Smooth muscle cell (in vitro differentiated cells): ENCODE measurements at regions not wholly inside any gene's neighbourhood (a gene's known extent, or its start where the extent isn't known, plus 50 kb on each side); places are given as distances from the start of the nearest gene placed in this dataset.

Source experiments
- DNase-seq: peaks from one replicate; lab custom pipeline; 2025; ENCODE audit not compliant: unreplicated experiment; lab: John Stamatoyannopoulos, UW
- H2AFZ ChIP-seq: fragments of 200-600 bp; sonication (generic); 2 replicates; pipeline ENCODE4 v1.6.0; 2016; ENCODE audit warnings: antibody characterized with exemption, low read depth, mild to moderate bottlenecking
- H3F3A ChIP-seq: fragments of 200-600 bp; sonication (generic); 2 replicates; pipeline ENCODE4 v1.6.0; 2017; ENCODE audit warnings: antibody characterized with exemption, low read depth
- H3K27ac ChIP-seq: fragments of 200-600 bp; sonication (generic); 2 replicates; pipeline ENCODE4 v1.5.1; 2016; ENCODE audit warnings: low read depth, mild to moderate bottlenecking
- H3K27me3 ChIP-seq: fragments of 200-600 bp; sonication (generic); 2 replicates; pipeline ENCODE4 v1.6.1; 2016; ENCODE audit warnings: low read depth, mild to moderate bottlenecking
- H3K36me3 ChIP-seq: fragments of 200-600 bp; sonication (generic); 2 replicates; pipeline ENCODE4 v1.5.1; 2016; ENCODE audit warnings: low read depth
- H3K4me1 ChIP-seq: fragments of 200-600 bp; sonication (generic); 2 replicates; pipeline ENCODE4 v1.5.1; 2016; ENCODE audit warnings: low read depth
- H3K4me2 ChIP-seq: fragments of 200-600 bp; sonication (generic); 2 replicates; pipeline ENCODE4 v1.6.0; 2016; ENCODE audit warnings: mild to moderate bottlenecking
- H3K4me3 ChIP-seq: fragments of 200-600 bp; sonication (generic); 2 replicates; pipeline ENCODE4 v1.5.1; 2016; ENCODE audit warnings: mild to moderate bottlenecking
- H3K79me2 ChIP-seq: fragments of 200-600 bp; sonication (generic); 2 replicates; pipeline ENCODE4 v1.6.0; 2016; ENCODE audit warnings: low read depth, mild to moderate bottlenecking
- H3K9ac ChIP-seq: fragments of 200-600 bp; sonication (generic); 2 replicates; pipeline ENCODE4 v1.6.0; 2016; ENCODE audit warnings: low read depth
- H3K9me3 ChIP-seq: fragments of 200-600 bp; sonication (generic); replicated peaks from 2 replicates; pipeline ENCODE4 v1.5.1; 2016; ENCODE audit warnings: low read depth
- H4K20me1 ChIP-seq: fragments of 200-600 bp; sonication (generic); 2 replicates; pipeline ENCODE4 v1.6.0; 2016; ENCODE audit warnings: low read depth
- WGBS: methylation state at CpG from one replicate; pipeline ENCODE4 v1.1.7; 2016; ENCODE audit warnings: low lambda C conversion rate; 5-methylcytosine and 5-hydroxymethylcytosine counted together
- TF ChIP-seq, protein P1 (sequence below): fragments of 200-600 bp; sonication (generic); IDR thresholded peaks from 2 replicates; pipeline ENCODE4 v1.5.1; 2017; ENCODE audit warnings: borderline replicate concordance, mild to moderate bottlenecking, antibody characterized with exemption; ENCODE audit not compliant: insufficient read depth, poor library complexity, severe bottlenecking

DNA sequence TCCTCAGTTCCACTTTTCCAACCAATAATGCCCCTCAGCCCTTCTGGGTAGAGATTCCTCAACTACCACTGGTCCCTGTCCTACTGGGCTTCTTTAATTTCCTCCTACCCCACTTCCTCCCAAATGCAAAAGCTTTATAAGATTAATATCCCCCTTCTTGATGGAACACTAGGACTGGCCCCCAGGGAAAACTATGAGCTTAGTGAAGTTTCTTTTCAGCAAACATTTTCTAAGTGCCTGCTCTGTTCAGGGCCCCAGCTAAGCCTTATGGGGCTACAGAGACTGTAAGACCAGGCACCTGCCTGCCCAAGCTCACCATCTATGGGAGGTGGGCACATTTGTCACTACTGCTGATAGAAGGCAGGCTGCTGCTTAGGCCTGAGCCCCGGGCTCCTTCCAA, 79.4 kb downstream of the RPLP1 start:
- no peak overlapping the region for H3K9ac ChIP-seq
- H3K9me3 ChIP-seq = no peaks in the 10 kb centered on the region
- H3F3A ChIP-seq = peaks cover 5% of the 10 kb centered on the region
- H3K4me1 ChIP-seq = peaks cover 36% of the 10 kb centered on the region
- peak overlapping the region; percentile 63 for H3K4me2 ChIP-seq
- no peaks in the 10 kb centered on the region for H3K79me2 ChIP-seq
- H2AFZ ChIP-seq = no peak overlapping the region
- no peaks in the 10 kb centered on the region for H3K27me3 ChIP-seq
- no peaks in the 10 kb centered on the region for H3K36me3 ChIP-seq
- TF ChIP-seq, protein P1, sequence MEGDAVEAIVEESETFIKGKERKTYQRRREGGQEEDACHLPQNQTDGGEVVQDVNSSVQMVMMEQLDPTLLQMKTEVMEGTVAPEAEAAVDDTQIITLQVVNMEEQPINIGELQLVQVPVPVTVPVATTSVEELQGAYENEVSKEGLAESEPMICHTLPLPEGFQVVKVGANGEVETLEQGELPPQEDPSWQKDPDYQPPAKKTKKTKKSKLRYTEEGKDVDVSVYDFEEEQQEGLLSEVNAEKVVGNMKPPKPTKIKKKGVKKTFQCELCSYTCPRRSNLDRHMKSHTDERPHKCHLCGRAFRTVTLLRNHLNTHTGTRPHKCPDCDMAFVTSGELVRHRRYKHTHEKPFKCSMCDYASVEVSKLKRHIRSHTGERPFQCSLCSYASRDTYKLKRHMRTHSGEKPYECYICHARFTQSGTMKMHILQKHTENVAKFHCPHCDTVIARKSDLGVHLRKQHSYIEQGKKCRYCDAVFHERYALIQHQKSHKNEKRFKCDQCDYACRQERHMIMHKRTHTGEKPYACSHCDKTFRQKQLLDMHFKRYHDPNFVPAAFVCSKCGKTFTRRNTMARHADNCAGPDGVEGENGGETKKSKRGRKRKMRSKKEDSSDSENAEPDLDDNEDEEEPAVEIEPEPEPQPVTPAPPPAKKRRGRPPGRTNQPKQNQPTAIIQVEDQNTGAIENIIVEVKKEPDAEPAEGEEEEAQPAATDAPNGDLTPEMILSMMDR = no peak
- H4K20me1 ChIP-seq = no peaks in the 10 kb centered on the region
- WGBS = 30% methylated on average over 1 of the region's 1 CpG
- no peak for DNase-seq
- no peak overlapping the region for H3K4me3 ChIP-seq
- no peak overlapping the region for H3K27ac ChIP-seq

GRCh38 chr15:69532856-69533255, 80.2 kb downstream of the RPLP1 start:
- TF ChIP-seq, protein P1 = no peak
- no peaks in the 10 kb centered on the region for H3K27me3 ChIP-seq
- H3K4me1 ChIP-seq = peaks cover 41% of the 10 kb centered on the region
- H3K4me2 ChIP-seq = no peak overlapping the region
- DNase-seq = no peak
- H3K27ac ChIP-seq = no peak overlapping the region
- H3K79me2 ChIP-seq = no peaks in the 10 kb centered on the region
- H3F3A ChIP-seq = peaks cover 5% of the 10 kb centered on the region
- no peaks in the 10 kb centered on the region for H3K36me3 ChIP-seq
- H3K9me3 ChIP-seq = no peaks in the 10 kb centered on the region
- H3K4me3 ChIP-seq = no peak overlapping the region
- H3K9ac ChIP-seq = no peak overlapping the region
- no peaks in the 10 kb centered on the region for H4K20me1 ChIP-seq
- no peak overlapping the region for H2AFZ ChIP-seq
- WGBS = 94% methylated on average over 4 of the region's 4 CpGs

- Histone ChIP-seq H2AFZ (no peak overlapping the region), H4K20me1 (no peaks in the 10 kb centered on the region), H3K27me3 (no peaks in the 10 kb centered on the region), H3K27ac (no peak overlapping the region), H3K4me2 (no peak overlapping the region), H3F3A (peaks cover 5% of the 10 kb centered on the region), H3K79me2 (no peaks in the 10 kb centered on the region), H3K36me3 (no peaks in the 10 kb centered on the region), H3K4me1 (peaks cover 41% of the 10 kb centered on the region), H3K4me3 (no peak overlapping the region), H3K9me3 (no peaks in the 10 kb centered on the region), H3K9ac (no peak overlapping the region)
- DNase-seq = no peak
- WGBS = 73% methylated on average over 5 of the region's 5 CpGs
- TF ChIP-seq, protein P1 = no peak
Observed at GRCh38 chr15:69533522-69533921, 80.9 kb downstream of the RPLP1 start.

DNA sequence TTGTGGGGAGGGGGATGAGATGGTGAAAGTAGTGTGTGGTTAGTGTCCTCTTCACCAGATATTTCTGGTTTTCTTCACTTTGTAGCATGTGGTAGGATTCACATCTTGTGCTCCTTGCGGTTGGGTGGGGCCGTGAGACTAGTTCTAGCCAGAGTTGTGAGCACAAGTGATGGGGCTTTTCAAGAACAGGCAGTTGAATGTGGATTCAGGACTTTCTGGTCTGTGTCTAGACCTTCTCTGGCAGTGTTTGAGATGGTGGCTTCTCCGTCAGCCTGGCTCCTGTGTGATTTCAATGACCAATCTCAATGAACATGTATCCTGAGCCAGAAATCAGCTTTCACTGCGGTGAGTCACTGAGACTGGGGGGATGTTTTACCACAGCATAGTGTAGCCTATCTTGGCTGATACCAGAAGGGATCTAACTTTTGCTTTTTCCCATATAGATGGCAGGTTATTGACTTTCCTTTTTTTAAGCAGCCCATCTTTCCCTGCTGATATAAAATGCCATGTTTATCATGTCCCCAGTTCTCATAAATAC, 82.6 kb downstream of the RPLP1 start:
- no peaks in the 10 kb centered on the region for H3K9me3 ChIP-seq
- peak overlapping the region; percentile 42 for H3K27ac ChIP-seq
- H3K9ac ChIP-seq = no peak overlapping the region
- peak overlapping the region; percentile 19 for H3K4me2 ChIP-seq
- peaks cover 5% of the 10 kb centered on the region for H3F3A ChIP-seq
- DNase-seq = no peak
- TF ChIP-seq, protein P1 = no peak
- H3K4me1 ChIP-seq = peaks cover 35% of the 10 kb centered on the region
- H3K27me3 ChIP-seq = no peaks in the 10 kb centered on the region
- no peak overlapping the region for H3K4me3 ChIP-seq
- no peak overlapping the region for H2AFZ ChIP-seq
- H3K36me3 ChIP-seq = no peaks in the 10 kb centered on the region
- H3K79me2 ChIP-seq = no peaks in the 10 kb centered on the region
- WGBS = 54% methylated on average over 4 of the region's 4 CpGs
- no peaks in the 10 kb centered on the region for H4K20me1 ChIP-seq
